K562 (cell line): ENCODE measurements at regions not wholly inside any gene's neighbourhood (a gene's known extent, or its start where the extent isn't known, plus 50 kb on each side); places are given as distances from the start of the nearest gene placed in this dataset.

Experiments
- ATAC-seq: fragments of 200-7000 bp; cut with Tn5 transposase; 3 replicates; pipeline ENCODE4 v1.9.1; 2020; ENCODE audit warnings: moderate library complexity
- BruUV-seq: library from RNA; stranded (reverse); fragments of 400-500 nt; replicated peaks from 2 replicates; lab custom pipeline; 2021; lab: Mats Ljungman, UMichigan
- CTCF ChIA-PET: fragments of 300-600 bp; formaldehyde crosslinking; extraction: SDS; loops from one replicate; lab custom pipeline; 2021; ENCODE audit warnings: low intra/inter-chr PET ratio; lab: Yijun Ruan, JAX
- POLR2A ChIA-PET: fragments of 300-600, 350-650 bp; sonication (Branson Sonifier 250); formaldehyde crosslinking; extraction: SDS; loops from one replicate; lab custom pipeline; 2021; ENCODE audit warnings: antibody characterized with exemption, inconsistent platforms; lab: Yijun Ruan, JAX
- DNase-seq, 4 experiments: peaks; one replicate each; pipeline versions ENCODE4 v3.0.0 to v3.0.0-alpha.2; 2011 to 2018; ENCODE audit warnings: low spot score in 3 of 4, mixed read lengths in 3 of 4; ENCODE audit errors: extremely low read depth in 1 of 4
- FAIRE-seq: peaks from 2 replicates; lab custom pipeline; 2011; peaks lifted over from hg19 to GRCh38; lab: Jason Lieb, UNC
- H2AFZ ChIP-seq: 2 replicates; pipeline ENCODE4 v1.6.0; 2011; ENCODE audit warnings: low read depth, low read length, control low read depth, inconsistent platforms
- H3K27ac ChIP-seq: fragments of 200-600 bp; 3 replicates; pipeline ENCODE4 v1.8.0; 2011; ENCODE audit warnings: low read depth, mild to moderate bottlenecking, control low read depth, inconsistent platforms, low read length, moderate library complexity, mixed read lengths; ENCODE audit errors: extremely low read depth
- H3K27me3 ChIP-seq, 2 experiments: fragments of 300-600 bp in 1 of 2; 2 replicates in 1 of 2; 3 replicates in 1 of 2; pipeline versions ENCODE4 v1.6.0 to v1.8.0; 2011; ENCODE audit warnings: inconsistent platforms in 2 of 2, low read length in 2 of 2, mild to moderate bottlenecking in 1 of 2, mixed read lengths in 1 of 2, moderate library complexity in 1 of 2; ENCODE audit not compliant: control insufficient read depth in 2 of 2, insufficient read depth in 2 of 2
- H3K36me3 ChIP-seq: fragments of 300-600 bp; 3 replicates; pipeline ENCODE4 v1.8.0; 2011; ENCODE audit warnings: mild to moderate bottlenecking, low read length, inconsistent platforms; ENCODE audit not compliant: control insufficient read depth, insufficient read depth
- H3K4me1 ChIP-seq, 2 experiments: fragments of 200-600 bp in 1 of 2; replicated peaks in 1 of 2; 2 replicates in 1 of 2; 3 replicates in 1 of 2; pipeline versions ENCODE4 v1.5.1 to v1.8.0; 2011; ENCODE audit warnings: inconsistent platforms in 2 of 2, low read length in 2 of 2, mild to moderate bottlenecking in 1 of 2, mixed read lengths in 1 of 2, moderate library complexity in 1 of 2; ENCODE audit not compliant: control insufficient read depth in 2 of 2, insufficient read depth in 2 of 2
- H3K4me2 ChIP-seq: 2 replicates; pipeline ENCODE4 v1.6.1; 2011; ENCODE audit warnings: low read length, control low read depth, inconsistent platforms, mixed read lengths; ENCODE audit not compliant: insufficient read depth
- H3K4me3 ChIP-seq: fragments of 200-600 bp; sonication (generic), shearing (Covaris generic); 2 replicates; pipeline ENCODE4 v1.5.1; 2016; ENCODE audit warnings: control low read depth, inconsistent platforms
- H3K79me2 ChIP-seq: fragments of 200-600 bp; 3 replicates; pipeline ENCODE4 v1.8.0; 2011; ENCODE audit warnings: low read length, inconsistent platforms; ENCODE audit not compliant: control insufficient read depth, insufficient read depth
- H3K9ac ChIP-seq, 2 experiments: 2 replicates each; pipeline versions ENCODE4 v1.6.0 to v1.6.1; 2011; ENCODE audit warnings: low read depth in 2 of 2, low read length in 2 of 2, control low read depth in 1 of 2, inconsistent platforms in 1 of 2, mild to moderate bottlenecking in 1 of 2, mixed read lengths in 1 of 2; ENCODE audit not compliant: insufficient read depth in 1 of 2
- H3K9me1 ChIP-seq: one replicate; pipeline ENCODE4 v1.6.0; 2011; ENCODE audit warnings: inconsistent platforms, mild to moderate bottlenecking, low read length, moderate library complexity; ENCODE audit not compliant: control insufficient read depth, insufficient read depth
- H3K9me3 ChIP-seq: replicated peaks from 2 replicates; pipeline ENCODE4 v1.5.1; 2011; ENCODE audit warnings: low read depth, low read length, inconsistent platforms; ENCODE audit not compliant: control insufficient read depth, insufficient read depth
- H4K20me1 ChIP-seq: replicated peaks from 2 replicates; pipeline ENCODE4 v1.6.1; 2011; ENCODE audit warnings: low read length, inconsistent platforms, mixed read lengths; ENCODE audit not compliant: control insufficient read depth, insufficient read depth
- HDAC6 ChIP-seq: IDR thresholded peaks from 2 replicates; pipeline ENCODE4 v1.6.1; 2012; ENCODE audit warnings: low read depth, mild to moderate bottlenecking, control low read depth, inconsistent platforms, low read length, moderate library complexity
- MCM5 ChIP-seq: fragments of 450-650 bp; IDR thresholded peaks from 2 replicates; pipeline ENCODE4 v1.6.1; 2016; ENCODE audit warnings: low read depth
- NFATC3 ChIP-seq: fragments of 450-650 bp; IDR thresholded peaks from 2 replicates; pipeline ENCODE4 v1.6.1; 2017; ENCODE audit warnings: mild to moderate bottlenecking
- ZNF165 ChIP-seq: fragments of 250-450 bp; sonication (Bioruptor Pico); IDR thresholded peaks from 2 replicates; pipeline ENCODE4 v1.4.0; 2020; ENCODE audit warnings: borderline replicate concordance
- WGBS: fragments of 100-300 bp; shearing (Covaris generic); methylation state at CpG from one replicate; pipeline ENCODE4 v1.1.6; 2016; ENCODE audit warnings: low coverage, mixed read lengths; ENCODE audit not compliant: insufficient coverage; ENCODE audit errors: missing lambda C conversion rate; 5-methylcytosine and 5-hydroxymethylcytosine counted together
- in situ Hi-C: fragments of 300-500 bp; cut with MboI; formaldehyde crosslinking; loops from 4 replicates; pipeline ENCODE4 v1.15.0; 2018; ENCODE audit warnings: inconsistent platforms, mixed read lengths
- intact Hi-C: fragments of 100-400 bp; cut with micrococcal nuclease; formaldehyde crosslinking; loops from 2 replicates; pipeline ENCODE4 v1.14.2; 2022
- TF ChIP-seq, protein P1 (sequence below): sonication (generic); formaldehyde crosslinking; IDR thresholded peaks from 2 replicates; pipeline ENCODE4 v1.8.0; 2023; ENCODE audit warnings: missing genetic modification reagents, mild to moderate bottlenecking, borderline replicate concordance
- TF ChIP-seq, protein P2 (sequence below): fragments of 450-650 bp; IDR thresholded peaks from 2 replicates; pipeline ENCODE4 v1.6.1; 2016; ENCODE audit warnings: mild to moderate bottlenecking
- TF ChIP-seq, protein P3 (sequence below): fragments of 450-650 bp; IDR thresholded peaks from 2 replicates; pipeline ENCODE4 v1.6.1; 2016
- TF ChIP-seq, protein P4 (sequence below), 2 experiments: fragments of 450-650 bp; IDR thresholded peaks; 2 replicates each; pipeline ENCODE4 v1.6.1; 2016
- TF ChIP-seq, protein P5 (sequence below): sonication (generic); IDR thresholded peaks from 2 replicates; pipeline ENCODE4 v1.6.1; 2016

DNA sequence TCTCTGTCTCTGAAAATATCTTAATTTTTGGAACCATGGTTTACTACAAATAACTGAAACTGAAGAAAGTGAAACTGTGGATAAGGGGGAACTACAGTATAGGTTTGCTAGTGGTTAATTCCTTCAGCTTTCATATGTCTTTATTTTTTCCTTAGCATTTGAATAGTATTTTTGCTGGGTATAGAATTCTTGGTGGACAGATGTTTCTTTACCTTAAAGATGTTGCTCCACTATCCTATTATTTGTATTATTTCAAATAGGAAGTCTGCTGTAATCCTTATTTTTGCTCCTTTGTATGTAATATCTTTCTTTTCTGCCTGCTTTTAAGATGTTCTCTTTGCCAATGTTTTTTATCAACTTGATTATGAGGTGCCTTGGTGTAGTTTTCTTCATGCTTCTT, 152.9 kb upstream of the ISL1 start (continued):
- TF ChIP-seq, protein P1, sequence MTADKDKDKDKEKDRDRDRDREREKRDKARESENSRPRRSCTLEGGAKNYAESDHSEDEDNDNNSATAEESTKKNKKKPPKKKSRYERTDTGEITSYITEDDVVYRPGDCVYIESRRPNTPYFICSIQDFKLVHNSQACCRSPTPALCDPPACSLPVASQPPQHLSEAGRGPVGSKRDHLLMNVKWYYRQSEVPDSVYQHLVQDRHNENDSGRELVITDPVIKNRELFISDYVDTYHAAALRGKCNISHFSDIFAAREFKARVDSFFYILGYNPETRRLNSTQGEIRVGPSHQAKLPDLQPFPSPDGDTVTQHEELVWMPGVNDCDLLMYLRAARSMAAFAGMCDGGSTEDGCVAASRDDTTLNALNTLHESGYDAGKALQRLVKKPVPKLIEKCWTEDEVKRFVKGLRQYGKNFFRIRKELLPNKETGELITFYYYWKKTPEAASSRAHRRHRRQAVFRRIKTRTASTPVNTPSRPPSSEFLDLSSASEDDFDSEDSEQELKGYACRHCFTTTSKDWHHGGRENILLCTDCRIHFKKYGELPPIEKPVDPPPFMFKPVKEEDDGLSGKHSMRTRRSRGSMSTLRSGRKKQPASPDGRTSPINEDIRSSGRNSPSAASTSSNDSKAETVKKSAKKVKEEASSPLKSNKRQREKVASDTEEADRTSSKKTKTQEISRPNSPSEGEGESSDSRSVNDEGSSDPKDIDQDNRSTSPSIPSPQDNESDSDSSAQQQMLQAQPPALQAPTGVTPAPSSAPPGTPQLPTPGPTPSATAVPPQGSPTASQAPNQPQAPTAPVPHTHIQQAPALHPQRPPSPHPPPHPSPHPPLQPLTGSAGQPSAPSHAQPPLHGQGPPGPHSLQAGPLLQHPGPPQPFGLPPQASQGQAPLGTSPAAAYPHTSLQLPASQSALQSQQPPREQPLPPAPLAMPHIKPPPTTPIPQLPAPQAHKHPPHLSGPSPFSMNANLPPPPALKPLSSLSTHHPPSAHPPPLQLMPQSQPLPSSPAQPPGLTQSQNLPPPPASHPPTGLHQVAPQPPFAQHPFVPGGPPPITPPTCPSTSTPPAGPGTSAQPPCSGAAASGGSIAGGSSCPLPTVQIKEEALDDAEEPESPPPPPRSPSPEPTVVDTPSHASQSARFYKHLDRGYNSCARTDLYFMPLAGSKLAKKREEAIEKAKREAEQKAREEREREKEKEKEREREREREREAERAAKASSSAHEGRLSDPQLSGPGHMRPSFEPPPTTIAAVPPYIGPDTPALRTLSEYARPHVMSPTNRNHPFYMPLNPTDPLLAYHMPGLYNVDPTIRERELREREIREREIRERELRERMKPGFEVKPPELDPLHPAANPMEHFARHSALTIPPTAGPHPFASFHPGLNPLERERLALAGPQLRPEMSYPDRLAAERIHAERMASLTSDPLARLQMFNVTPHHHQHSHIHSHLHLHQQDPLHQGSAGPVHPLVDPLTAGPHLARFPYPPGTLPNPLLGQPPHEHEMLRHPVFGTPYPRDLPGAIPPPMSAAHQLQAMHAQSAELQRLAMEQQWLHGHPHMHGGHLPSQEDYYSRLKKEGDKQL (CRISPR knock-in tag) = no peak
- TF ChIP-seq MCM5 (no peak), HDAC6 (no peak), NFATC3 (no peak)

DNA sequence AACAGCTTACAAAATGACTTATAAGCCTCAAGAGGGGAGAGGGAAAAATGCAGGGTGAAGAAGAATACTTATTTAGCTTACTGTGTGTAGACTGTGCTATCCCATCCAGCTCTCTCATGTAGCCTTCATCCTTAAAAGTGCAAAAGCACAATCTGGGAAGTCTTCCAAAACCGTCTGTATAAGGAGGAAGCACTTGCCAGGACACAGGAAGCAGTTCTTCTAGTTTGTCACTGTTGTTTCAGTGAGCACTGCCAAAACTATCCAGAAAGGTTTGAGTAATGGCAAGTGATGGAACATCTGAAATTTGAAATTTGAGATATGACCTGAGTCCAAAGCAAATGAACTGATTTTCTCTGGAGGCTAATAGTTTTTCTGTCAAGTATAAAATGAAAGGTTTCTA, 140.8 kb upstream of the ISL1 start:
- Histone ChIP-seq H3K9ac (no peak overlapping the region), H3K36me3 (no peaks in the 10 kb centered on the region), H3K4me1 (no peaks in the 10 kb centered on the region), H2AFZ (no peak overlapping the region), H3K4me3 (no peak overlapping the region), H3K9me3 (peaks cover 1% of the 10 kb centered on the region; the same call in 1 of the 2 replicates), H3K27ac (no peak overlapping the region), H3K79me2 (no peaks in the 10 kb centered on the region), H3K4me2 (no peak overlapping the region), H4K20me1 (no peaks in the 10 kb centered on the region), H3K27me3 (no peaks in the 10 kb centered on the region), H3K9me1 (no peaks in the 10 kb centered on the region)
- BruUV-seq = no TSS peak
- ATAC-seq (no peak), FAIRE-seq (no peak), DNase-seq (no peak)
- POLR2A ChIA-PET = no interaction called here
- CTCF ChIA-PET = no interaction called here
- WGBS = 0% methylated on average over 1 of the region's 1 CpG
- intact Hi-C loops = no loop called here
- in situ Hi-C loops = no loop called here
- TF ChIP-seq, protein P2, sequence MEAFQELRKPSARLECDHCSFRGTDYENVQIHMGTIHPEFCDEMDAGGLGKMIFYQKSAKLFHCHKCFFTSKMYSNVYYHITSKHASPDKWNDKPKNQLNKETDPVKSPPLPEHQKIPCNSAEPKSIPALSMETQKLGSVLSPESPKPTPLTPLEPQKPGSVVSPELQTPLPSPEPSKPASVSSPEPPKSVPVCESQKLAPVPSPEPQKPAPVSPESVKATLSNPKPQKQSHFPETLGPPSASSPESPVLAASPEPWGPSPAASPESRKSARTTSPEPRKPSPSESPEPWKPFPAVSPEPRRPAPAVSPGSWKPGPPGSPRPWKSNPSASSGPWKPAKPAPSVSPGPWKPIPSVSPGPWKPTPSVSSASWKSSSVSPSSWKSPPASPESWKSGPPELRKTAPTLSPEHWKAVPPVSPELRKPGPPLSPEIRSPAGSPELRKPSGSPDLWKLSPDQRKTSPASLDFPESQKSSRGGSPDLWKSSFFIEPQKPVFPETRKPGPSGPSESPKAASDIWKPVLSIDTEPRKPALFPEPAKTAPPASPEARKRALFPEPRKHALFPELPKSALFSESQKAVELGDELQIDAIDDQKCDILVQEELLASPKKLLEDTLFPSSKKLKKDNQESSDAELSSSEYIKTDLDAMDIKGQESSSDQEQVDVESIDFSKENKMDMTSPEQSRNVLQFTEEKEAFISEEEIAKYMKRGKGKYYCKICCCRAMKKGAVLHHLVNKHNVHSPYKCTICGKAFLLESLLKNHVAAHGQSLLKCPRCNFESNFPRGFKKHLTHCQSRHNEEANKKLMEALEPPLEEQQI = no peak
- TF ChIP-seq, protein P3, sequence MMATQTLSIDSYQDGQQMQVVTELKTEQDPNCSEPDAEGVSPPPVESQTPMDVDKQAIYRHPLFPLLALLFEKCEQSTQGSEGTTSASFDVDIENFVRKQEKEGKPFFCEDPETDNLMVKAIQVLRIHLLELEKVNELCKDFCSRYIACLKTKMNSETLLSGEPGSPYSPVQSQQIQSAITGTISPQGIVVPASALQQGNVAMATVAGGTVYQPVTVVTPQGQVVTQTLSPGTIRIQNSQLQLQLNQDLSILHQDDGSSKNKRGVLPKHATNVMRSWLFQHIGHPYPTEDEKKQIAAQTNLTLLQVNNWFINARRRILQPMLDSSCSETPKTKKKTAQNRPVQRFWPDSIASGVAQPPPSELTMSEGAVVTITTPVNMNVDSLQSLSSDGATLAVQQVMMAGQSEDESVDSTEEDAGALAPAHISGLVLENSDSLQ = no peak
- TF ChIP-seq, protein P4, sequence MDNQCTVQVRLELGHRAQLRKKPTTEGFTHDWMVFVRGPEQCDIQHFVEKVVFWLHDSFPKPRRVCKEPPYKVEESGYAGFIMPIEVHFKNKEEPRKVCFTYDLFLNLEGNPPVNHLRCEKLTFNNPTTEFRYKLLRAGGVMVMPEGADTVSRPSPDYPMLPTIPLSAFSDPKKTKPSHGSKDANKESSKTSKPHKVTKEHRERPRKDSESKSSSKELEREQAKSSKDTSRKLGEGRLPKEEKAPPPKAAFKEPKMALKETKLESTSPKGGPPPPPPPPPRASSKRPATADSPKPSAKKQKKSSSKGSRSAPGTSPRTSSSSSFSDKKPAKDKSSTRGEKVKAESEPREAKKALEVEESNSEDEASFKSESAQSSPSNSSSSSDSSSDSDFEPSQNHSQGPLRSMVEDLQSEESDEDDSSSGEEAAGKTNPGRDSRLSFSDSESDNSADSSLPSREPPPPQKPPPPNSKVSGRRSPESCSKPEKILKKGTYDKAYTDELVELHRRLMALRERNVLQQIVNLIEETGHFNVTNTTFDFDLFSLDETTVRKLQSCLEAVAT (IDR thresholded peaks at IDR 0.05) = no peak
- no peak for TF ChIP-seq ZNF165
- TF ChIP-seq, protein P5, sequence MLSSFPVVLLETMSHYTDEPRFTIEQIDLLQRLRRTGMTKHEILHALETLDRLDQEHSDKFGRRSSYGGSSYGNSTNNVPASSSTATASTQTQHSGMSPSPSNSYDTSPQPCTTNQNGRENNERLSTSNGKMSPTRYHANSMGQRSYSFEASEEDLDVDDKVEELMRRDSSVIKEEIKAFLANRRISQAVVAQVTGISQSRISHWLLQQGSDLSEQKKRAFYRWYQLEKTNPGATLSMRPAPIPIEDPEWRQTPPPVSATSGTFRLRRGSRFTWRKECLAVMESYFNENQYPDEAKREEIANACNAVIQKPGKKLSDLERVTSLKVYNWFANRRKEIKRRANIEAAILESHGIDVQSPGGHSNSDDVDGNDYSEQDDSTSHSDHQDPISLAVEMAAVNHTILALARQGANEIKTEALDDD = no peak
